SK-N-MC (cell line): ENCODE measurements at regions not wholly inside any gene's neighbourhood (a gene's known extent, or its start where the extent isn't known, plus 50 kb on each side); places are given as distances from the start of the nearest gene placed in this dataset.

Experiments
- EZH2 ChIP-seq: fragments of 200-600 bp; sonication (generic); IDR thresholded peaks from one replicate; pipeline ENCODE4 v1.6.1; 2017; ENCODE audit warnings: antibody characterized with exemption
- POLR2AphosphoS5 ChIP-seq: IDR thresholded peaks from 2 replicates; pipeline ENCODE4 v1.6.1; 2012; ENCODE audit warnings: mild to moderate bottlenecking, low read depth, low read length, borderline replicate concordance

GRCh38 chr1:175814885-175815284 lies 71.5 kb upstream of the TNR start:
- no peak for TF ChIP-seq EZH2
- TF ChIP-seq POLR2AphosphoS5 = no peak
